ENCODE measurements at regions not wholly inside any gene's neighbourhood (a gene's known extent, or its start where the extent isn't known, plus 50 kb on each side); places are given as distances from the start of the nearest gene placed in this dataset.

- no peak overlapping the region for H2AFZ ChIP-seq (ENCODE audit: low read length)
- no peaks in the 10 kb centered on the region for H4K20me1 ChIP-seq (ENCODE audit: insufficient read depth, low read length)
- no peaks in the 10 kb centered on the region for H3K9me3 ChIP-seq (ENCODE audit: low read depth, low read length)
- H3K27me3 ChIP-seq (ENCODE audit: insufficient read depth, low read length), result no peaks in the 10 kb centered on the region
- H3K27ac ChIP-seq (ENCODE audit: low read depth, low read length), result no peak overlapping the region
- no peak overlapping the region for H3K4me3 ChIP-seq (ENCODE audit: insufficient read depth, low read length)
- H3K79me2 ChIP-seq (ENCODE audit: insufficient read depth, low read length), result no peaks in the 10 kb centered on the region
- H3K4me2 ChIP-seq (ENCODE audit: insufficient read depth, low read length), result no peak overlapping the region
- DNase-seq (ENCODE audit: insufficient read length, low spot score, missing footprints), result no peak
- H3K4me1 ChIP-seq (ENCODE audit: insufficient read depth, low read length), result no peaks in the 10 kb centered on the region
- no peaks in the 10 kb centered on the region for H3K36me3 ChIP-seq (ENCODE audit: insufficient read depth, low read length)
- no peak for TF ChIP-seq CTCF (IDR thresholded peaks at IDR 0.05; ENCODE audit: extremely low read depth, low read depth, low read length)
These were observed 1071.8 kb downstream of the MAT2B start for GRCh38 chr5:164577201-164577600.

- Histone ChIP-seq H3K4me2 (ENCODE audit: insufficient read depth, low read length) (no peak overlapping the region), H2AFZ (ENCODE audit: low read length) (no peak overlapping the region), H3K4me1 (ENCODE audit: insufficient read depth, low read length) (no peaks in the 10 kb centered on the region), H3K27ac (ENCODE audit: low read depth, low read length) (no peak overlapping the region), H3K4me3 (ENCODE audit: insufficient read depth, low read length) (no peak overlapping the region), H3K9me3 (ENCODE audit: low read depth, low read length) (no peaks in the 10 kb centered on the region), H4K20me1 (ENCODE audit: insufficient read depth, low read length) (no peaks in the 10 kb centered on the region), H3K36me3 (ENCODE audit: insufficient read depth, low read length) (no peaks in the 10 kb centered on the region), H3K79me2 (ENCODE audit: insufficient read depth, low read length) (no peaks in the 10 kb centered on the region), H3K27me3 (ENCODE audit: insufficient read depth, low read length) (no peaks in the 10 kb centered on the region)
- no peak for TF ChIP-seq CTCF (IDR thresholded peaks at IDR 0.05; ENCODE audit: extremely low read depth, low read depth, low read length)
- no peak for DNase-seq (ENCODE audit: insufficient read length, low spot score, missing footprints)
These were observed 1072.3 kb downstream of the MAT2B start for GRCh38 chr5:164577742-164578141.

GRCh38 chr5:164578401-164578800, 1073.0 kb downstream of the MAT2B start:
- no peaks in the 10 kb centered on the region for H3K36me3 ChIP-seq (ENCODE audit: insufficient read depth, low read length)
- no peak overlapping the region for H3K4me2 ChIP-seq (ENCODE audit: insufficient read depth, low read length)
- no peaks in the 10 kb centered on the region for H3K4me1 ChIP-seq (ENCODE audit: insufficient read depth, low read length)
- H3K27me3 ChIP-seq (ENCODE audit: insufficient read depth, low read length), result no peaks in the 10 kb centered on the region
- TF ChIP-seq CTCF (IDR thresholded peaks at IDR 0.05; ENCODE audit: extremely low read depth, low read depth, low read length), result no peak
- H2AFZ ChIP-seq (ENCODE audit: low read length), result no peak overlapping the region
- no peak overlapping the region for H3K27ac ChIP-seq (ENCODE audit: low read depth, low read length)
- H4K20me1 ChIP-seq (ENCODE audit: insufficient read depth, low read length), result no peaks in the 10 kb centered on the region
- no peaks in the 10 kb centered on the region for H3K9me3 ChIP-seq (ENCODE audit: low read depth, low read length)
- no peak for DNase-seq (ENCODE audit: insufficient read length, low spot score, missing footprints)
- no peak overlapping the region for H3K4me3 ChIP-seq (ENCODE audit: insufficient read depth, low read length)
- no peaks in the 10 kb centered on the region for H3K79me2 ChIP-seq (ENCODE audit: insufficient read depth, low read length)

GRCh38 chr5:164578911-164579310, 1073.5 kb downstream of the MAT2B start:
- no peak overlapping the region for H3K27ac ChIP-seq (ENCODE audit: low read depth, low read length)
- TF ChIP-seq CTCF (IDR thresholded peaks at IDR 0.05; ENCODE audit: extremely low read depth, low read depth, low read length), result no peak
- H3K79me2 ChIP-seq (ENCODE audit: insufficient read depth, low read length), result no peaks in the 10 kb centered on the region
- no peaks in the 10 kb centered on the region for H3K4me1 ChIP-seq (ENCODE audit: insufficient read depth, low read length)
- no peak overlapping the region for H3K4me3 ChIP-seq (ENCODE audit: insufficient read depth, low read length)
- H4K20me1 ChIP-seq (ENCODE audit: insufficient read depth, low read length), result no peaks in the 10 kb centered on the region
- H2AFZ ChIP-seq (ENCODE audit: low read length), result no peak overlapping the region
- H3K36me3 ChIP-seq (ENCODE audit: insufficient read depth, low read length), result no peaks in the 10 kb centered on the region
- H3K9me3 ChIP-seq (ENCODE audit: low read depth, low read length), result no peaks in the 10 kb centered on the region
- H3K27me3 ChIP-seq (ENCODE audit: insufficient read depth, low read length), result no peaks in the 10 kb centered on the region
- no peak overlapping the region for H3K4me2 ChIP-seq (ENCODE audit: insufficient read depth, low read length)
- no peak for DNase-seq (ENCODE audit: insufficient read length, low spot score, missing footprints)
